ENCODE measurements at regions not wholly inside any gene's neighbourhood (a gene's known extent, or its start where the extent isn't known, plus 50 kb on each side); places are given as distances from the start of the nearest gene placed in this dataset.

- FAIRE-seq, result no peak
Observed at GRCh38 chr6:74875193-74875592, 330.7 kb downstream of the COL12A1 start.

GRCh38 chr6:74872754-74873476, 332.9 kb downstream of the COL12A1 start:
- no peak for FAIRE-seq

GRCh38 chr6:74871757-74872156, 334.1 kb downstream of the COL12A1 start:
- FAIRE-seq, result no peak

- no peak for FAIRE-seq
Observed at GRCh38 chr6:74870403-74870802, 335.4 kb downstream of the COL12A1 start.

GRCh38 chr6:74867291-74867690, 338.6 kb downstream of the COL12A1 start:
- no peak for FAIRE-seq

GRCh38 chr6:74863968-74864367, 341.9 kb downstream of the COL12A1 start:
- FAIRE-seq, result no peak

- no peak for FAIRE-seq
Observed at GRCh38 chr6:74860456-74860855, 345.4 kb downstream of the COL12A1 start.

- FAIRE-seq, result no peak
Observed at GRCh38 chr6:74857157-74857556, 348.7 kb downstream of the COL12A1 start.

- FAIRE-seq, result no peak
Observed at GRCh38 chr6:74853991-74854390, 351.9 kb downstream of the COL12A1 start.

GRCh38 chr6:74851596-74851995, 354.3 kb downstream of the COL12A1 start:
- no peak for FAIRE-seq

GRCh38 chr6:74840953-74841352, 364.9 kb downstream of the COL12A1 start:
- no peak for FAIRE-seq

GRCh38 chr6:74834967-74835366, 370.9 kb downstream of the COL12A1 start:
- no peak for FAIRE-seq

- FAIRE-seq, result no peak
Observed at GRCh38 chr6:74826263-74826662, 379.6 kb downstream of the COL12A1 start.

- FAIRE-seq, result no peak
Observed at GRCh38 chr6:74814440-74814839, 391.4 kb downstream of the COL12A1 start.

- FAIRE-seq, result no peak
Observed at GRCh38 chr6:74807674-74808073, 398.2 kb downstream of the COL12A1 start.

GRCh38 chr6:74805916-74806696, 399.7 kb downstream of the COL12A1 start:
- FAIRE-seq, result no peak

GRCh38 chr6:74798302-74798701, 407.6 kb downstream of the COL12A1 start:
- FAIRE-seq, result no peak

GRCh38 chr6:74785236-74785635, 420.6 kb downstream of the COL12A1 start:
- FAIRE-seq, result no peak

- FAIRE-seq, result no peak
Observed at GRCh38 chr6:74782346-74782745, 423.5 kb downstream of the COL12A1 start.

- FAIRE-seq, result no peak
Observed at GRCh38 chr6:74780831-74781230, 425.0 kb downstream of the COL12A1 start.

GRCh38 chr6:74768738-74769137, 437.1 kb downstream of the COL12A1 start:
- no peak for FAIRE-seq

- no peak for FAIRE-seq
Observed at GRCh38 chr6:74768120-74768519, 437.7 kb downstream of the COL12A1 start.

- no peak for FAIRE-seq
Observed at GRCh38 chr6:74765486-74765885, 440.4 kb downstream of the COL12A1 start.

GRCh38 chr6:74764486-74764885, 441.4 kb downstream of the COL12A1 start:
- no peak for FAIRE-seq
